ENCODE measurements at regions not wholly inside any gene's neighbourhood (a gene's known extent, or its start where the extent isn't known, plus 50 kb on each side); places are given as distances from the start of the nearest gene placed in this dataset.

GRCh38 chr13:65597839-65598818, 1632.0 kb downstream of the PCDH9 start:
- intact Hi-C loops (cut with DNase I) = no loop called here
- H3K27ac ChIP-seq = no peak overlapping the region
- WGBS, 2 donors = 41 to 71% methylated on average over 1 of the region's 1 CpG

GRCh38 chr13:65595916-65596315, 1634.2 kb downstream of the PCDH9 start:
- intact Hi-C loops (cut with DNase I) = no loop called here
- H3K9me3 ChIP-seq = no peaks in the 10 kb centered on the region
- no peak for TF ChIP-seq POLR2A (IDR thresholded peaks at IDR 0.05)
- TF ChIP-seq CTCF (IDR thresholded peaks at IDR 0.05) = no peak
- H3K27ac ChIP-seq = no peak overlapping the region
- no peak overlapping the region for H3K4me3 ChIP-seq
- H3K36me3 ChIP-seq = no peaks in the 10 kb centered on the region
- H3K27me3 ChIP-seq = no peaks in the 10 kb centered on the region
- WGBS, 2 donors = 64 to 73% methylated on average over 2 of the region's 2 CpGs
- no peaks in the 10 kb centered on the region for H3K4me1 ChIP-seq
- no peak for DNase-seq

More at GRCh38 chr13:65597839-65598818, 1632.0 kb downstream of the PCDH9 start:
- Histone ChIP-seq H3K27me3 (no peaks in the 10 kb centered on the region), H3K9me3 (no peaks in the 10 kb centered on the region), H3K36me3 (no peaks in the 10 kb centered on the region), H3K4me3 (no peak overlapping the region), H3K4me1 (no peaks in the 10 kb centered on the region)
- TF ChIP-seq POLR2A (IDR thresholded peaks at IDR 0.05) = no peak
- TF ChIP-seq CTCF (IDR thresholded peaks at IDR 0.05) = no peak
- DNase-seq = no peak

DNA sequence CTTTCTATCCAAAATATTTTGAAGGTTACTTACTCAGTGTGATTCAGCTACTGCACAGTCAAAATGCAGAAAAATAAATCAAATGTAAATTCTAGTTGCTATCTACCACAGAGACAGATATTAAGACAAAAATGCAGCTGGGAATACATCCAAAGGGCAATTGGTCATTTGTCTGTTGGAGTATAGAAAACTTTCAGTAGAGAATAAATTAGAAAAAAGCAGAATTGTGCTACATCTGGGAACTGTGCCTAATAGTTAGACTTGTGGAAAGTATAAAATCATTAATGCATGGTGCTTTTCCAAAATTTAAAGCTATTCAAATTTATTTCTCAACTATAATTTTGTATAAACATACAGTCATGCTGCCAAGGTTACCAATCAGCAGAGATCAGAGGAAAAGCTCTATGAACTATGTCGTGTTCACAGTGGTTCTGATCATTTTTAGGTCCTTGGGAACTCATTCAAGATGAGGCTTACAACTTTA, 1635.8 kb downstream of the PCDH9 start:
- no peak for DNase-seq
- TF ChIP-seq POLR2A (IDR thresholded peaks at IDR 0.05) = no peak
- no peak for TF ChIP-seq CTCF (IDR thresholded peaks at IDR 0.05)
- Histone ChIP-seq H3K4me1 (no peaks in the 10 kb centered on the region), H3K36me3 (no peaks in the 10 kb centered on the region), H3K27ac (no peak overlapping the region), H3K9me3 (no peaks in the 10 kb centered on the region), H3K27me3 (no peaks in the 10 kb centered on the region), H3K4me3 (no peak overlapping the region)
- intact Hi-C loops (cut with DNase I) = no loop called here
- 9 to 24% methylated on average over 1 of the region's 1 CpG for WGBS, 2 donors

DNA sequence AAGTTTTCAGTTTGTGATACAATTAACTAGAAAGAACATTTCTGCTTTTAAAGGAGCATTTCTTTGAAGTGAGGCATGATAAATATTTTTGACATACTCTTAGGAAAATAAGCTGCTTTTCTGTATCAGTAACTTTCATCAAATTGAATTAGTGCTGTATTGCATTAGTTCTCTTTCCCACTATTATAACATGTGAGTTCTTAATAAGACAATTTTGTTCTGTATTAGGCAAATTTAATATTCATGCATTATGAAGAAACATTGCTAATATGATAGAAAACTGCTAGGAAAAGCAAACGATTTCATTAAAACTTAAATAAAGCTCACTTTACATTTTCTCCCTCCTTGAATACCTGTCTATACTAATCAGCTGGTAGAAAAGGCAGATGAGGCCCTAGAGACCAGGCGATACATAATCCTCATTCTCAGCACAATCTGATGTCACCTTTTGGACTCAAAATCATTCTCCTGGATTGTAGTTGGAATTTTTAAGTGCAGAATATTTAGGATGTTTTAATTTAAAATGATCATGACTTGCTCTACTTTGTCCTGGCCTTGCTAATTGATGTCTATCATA, 1636.8 kb downstream of the PCDH9 start:
- no peak for DNase-seq
- WGBS, 2 donors = 67 to 70% methylated on average over 2 of the region's 2 CpGs
- intact Hi-C loops (cut with DNase I) = no loop called here
- Histone ChIP-seq H3K27ac (no peak overlapping the region), H3K27me3 (no peaks in the 10 kb centered on the region), H3K4me1 (no peaks in the 10 kb centered on the region), H3K9me3 (no peaks in the 10 kb centered on the region), H3K36me3 (no peaks in the 10 kb centered on the region), H3K4me3 (no peak overlapping the region)
- TF ChIP-seq POLR2A (IDR thresholded peaks at IDR 0.05) (no peak), CTCF (IDR thresholded peaks at IDR 0.05) (no peak)

- no peaks in the 10 kb centered on the region for H3K36me3 ChIP-seq
- WGBS, 2 donors = 23 to 31% methylated on average over 1 of the region's 1 CpG
- no peak overlapping the region for H3K27ac ChIP-seq
- DNase-seq = no peak
- no peaks in the 10 kb centered on the region for H3K4me1 ChIP-seq
- H3K4me3 ChIP-seq = no peak overlapping the region
- H3K9me3 ChIP-seq = no peaks in the 10 kb centered on the region
- H3K27me3 ChIP-seq = no peaks in the 10 kb centered on the region
- intact Hi-C loops (cut with DNase I) = no loop called here
- TF ChIP-seq POLR2A (IDR thresholded peaks at IDR 0.05) (no peak), CTCF (IDR thresholded peaks at IDR 0.05) (no peak)
Observed at GRCh38 chr13:65592731-65593130, 1637.4 kb downstream of the PCDH9 start.
